Stimulated activated CD4-positive, alpha-beta T cell treated with anti-CD3 and anti-CD28 coated beads, Interleukin-12 subunit alpha, Interleukin-12 subunit beta, amount 100 ng/mL, for 4 hours (primary cell): ENCODE measurements at regions not wholly inside any gene's neighbourhood (a gene's known extent, or its start where the extent isn't known, plus 50 kb on each side); places are given as distances from the start of the nearest gene placed in this dataset.
"Not testable (repeated sequence)": the region's sequence is repeated elsewhere in the genome, so short reads cannot be mapped to it uniquely, and the experiment has no call there.

Source experiments
- DNase-seq: peaks from one replicate; pipeline ENCODE4 v3.0.0-alpha.2; 2020

- DNase-seq: no peak
These were observed 490.6 kb upstream of the POU3F2 start for GRCh38 chr6:98343797-98344196.

- no peak for DNase-seq
These were observed 482.0 kb upstream of the POU3F2 start for GRCh38 chr6:98352348-98352747.

- no peak for DNase-seq
These were observed 476.2 kb upstream of the POU3F2 start for GRCh38 chr6:98358173-98358572.

- DNase-seq: no peak
These were observed 468.0 kb upstream of the POU3F2 start for GRCh38 chr6:98366371-98366770.

- DNase-seq: no peak
These were observed 453.8 kb upstream of the POU3F2 start for GRCh38 chr6:98380589-98380988.

- no peak for DNase-seq
These were observed 452.1 kb upstream of the POU3F2 start for GRCh38 chr6:98382246-98382645.

GRCh38 chr6:98384334-98384733 is 450.0 kb upstream of the POU3F2 start:
- DNase-seq: no peak

- DNase-seq: no peak
These were observed 449.6 kb upstream of the POU3F2 start for GRCh38 chr6:98384801-98385200.

GRCh38 chr6:98395610-98396166 is 438.7 kb upstream of the POU3F2 start:
- no peak for DNase-seq

- DNase-seq: no peak
These were observed 418.3 kb upstream of the POU3F2 start for GRCh38 chr6:98416027-98416426.

GRCh38 chr6:98416497-98417158 is 417.7 kb upstream of the POU3F2 start:
- DNase-seq: not testable (repeated sequence)

- no peak for DNase-seq
These were observed 400.9 kb upstream of the POU3F2 start for GRCh38 chr6:98433325-98434056.

GRCh38 chr6:98443633-98444032 is 390.7 kb upstream of the POU3F2 start:
- no peak for DNase-seq

GRCh38 chr6:98452685-98453084 is 381.7 kb upstream of the POU3F2 start:
- no peak for DNase-seq

- no peak for DNase-seq
These were observed 379.5 kb upstream of the POU3F2 start for GRCh38 chr6:98454809-98455322.

GRCh38 chr6:98458708-98459107 is 375.7 kb upstream of the POU3F2 start:
- no peak for DNase-seq

GRCh38 chr6:98463038-98464000 is 371.1 kb upstream of the POU3F2 start:
- DNase-seq: no peak

- DNase-seq: no peak
These were observed 367.3 kb upstream of the POU3F2 start for GRCh38 chr6:98467091-98467490.

- DNase-seq: no peak
These were observed 366.5 kb upstream of the POU3F2 start for GRCh38 chr6:98467902-98468301.

GRCh38 chr6:98469141-98469540 is 365.2 kb upstream of the POU3F2 start:
- no peak for DNase-seq

- DNase-seq: no peak
These were observed 363.6 kb upstream of the POU3F2 start for GRCh38 chr6:98470821-98471220.

- DNase-seq: no peak
These were observed 362.9 kb upstream of the POU3F2 start for GRCh38 chr6:98471444-98471843.

- DNase-seq: no peak
These were observed 357.1 kb upstream of the POU3F2 start for GRCh38 chr6:98477231-98477630.
